Spleen (tissue), 7 donors: ENCODE measurements at regions not wholly inside any gene's neighbourhood (a gene's known extent, or its start where the extent isn't known, plus 50 kb on each side); places are given as distances from the start of the nearest gene placed in this dataset.

Source experiments
- POLR2A ChIP-seq, 3 donors: fragments of 450-650 bp; IDR thresholded peaks; one replicate each; pipeline ENCODE4 v1.5.1; 2017; ENCODE audit warnings: antibody characterized with exemption in 3 of 3, mild to moderate bottlenecking in 1 of 3
- POLR2AphosphoS5 ChIP-seq, 3 donors: sonication (generic); formaldehyde crosslinking; IDR thresholded peaks; one replicate each; pipeline ENCODE4 v1.5.1; 2017; ENCODE audit warnings: antibody characterized with exemption in 3 of 3
- TF ChIP-seq, protein P1 (sequence below), 11 experiments: fragments of 200-600 bp in 7 of 11; fragments of 450-650 bp in 4 of 11; sonication (generic) in 4 of 11; IDR thresholded peaks in 8 of 11; conservative IDR thresholded peaks in 3 of 11; 1 replicate in 7 of 11; 2 replicates in 4 of 11; pipeline versions ENCODE4 v1.4.0 to v1.8.0; 2016 to 2021; ENCODE audit warnings: antibody characterized with exemption in 11 of 11, inconsistent platforms in 4 of 11, mild to moderate bottlenecking in 1 of 11
- donor health status: DM: no; HTN: no; CAD: no; lungs with moderate emphysema.
- donor health status: DM: no; HTN: no; CAD: no.
- donor health status: DM: no; HTN: no; CAD: no.

DNA sequence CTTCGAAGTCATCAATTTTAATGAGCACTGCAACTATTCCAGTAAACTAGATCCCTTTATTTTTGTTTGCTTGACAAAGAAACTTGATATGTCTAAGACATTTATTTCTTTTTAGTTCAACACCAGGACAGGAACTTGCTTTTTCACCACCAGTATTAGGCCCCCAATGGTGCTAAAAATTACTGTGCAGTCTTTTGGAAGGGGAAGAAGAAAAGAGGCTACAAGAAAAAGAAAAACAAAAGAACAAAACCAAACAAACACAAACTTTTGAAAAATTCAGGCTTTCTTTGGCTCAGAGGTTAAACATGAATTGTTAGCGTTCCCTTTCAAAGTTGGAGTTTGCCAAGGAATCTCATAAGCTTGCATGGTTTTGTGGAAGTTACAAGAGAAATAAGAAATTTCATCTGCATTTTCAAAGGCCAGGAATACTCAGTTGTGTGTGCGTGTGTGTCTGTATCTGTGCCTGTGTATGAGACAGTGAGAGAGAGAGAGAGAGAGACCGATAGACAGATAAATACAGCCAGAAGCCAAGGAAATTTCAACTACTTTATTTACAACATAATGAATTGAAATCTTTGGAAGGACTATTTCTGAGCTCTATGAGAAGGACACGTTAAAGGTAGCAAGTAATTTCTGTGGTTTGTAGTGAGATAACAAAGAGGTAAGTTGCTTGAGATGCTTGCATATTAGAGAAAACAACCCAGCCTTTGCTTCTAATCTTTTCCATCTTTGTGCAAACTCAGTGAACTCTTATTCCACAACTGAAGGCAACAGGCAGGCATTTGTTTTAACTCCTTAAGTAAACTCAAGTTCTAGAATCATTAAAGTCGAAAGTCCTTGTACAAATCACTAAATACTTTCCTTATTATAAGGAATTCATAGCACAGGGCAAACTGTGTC lies 171.0 kb upstream of the CITED2 start:
- TF ChIP-seq POLR2A (IDR thresholded peaks at IDR 0.05) = no peak
- TF ChIP-seq, protein P1, sequence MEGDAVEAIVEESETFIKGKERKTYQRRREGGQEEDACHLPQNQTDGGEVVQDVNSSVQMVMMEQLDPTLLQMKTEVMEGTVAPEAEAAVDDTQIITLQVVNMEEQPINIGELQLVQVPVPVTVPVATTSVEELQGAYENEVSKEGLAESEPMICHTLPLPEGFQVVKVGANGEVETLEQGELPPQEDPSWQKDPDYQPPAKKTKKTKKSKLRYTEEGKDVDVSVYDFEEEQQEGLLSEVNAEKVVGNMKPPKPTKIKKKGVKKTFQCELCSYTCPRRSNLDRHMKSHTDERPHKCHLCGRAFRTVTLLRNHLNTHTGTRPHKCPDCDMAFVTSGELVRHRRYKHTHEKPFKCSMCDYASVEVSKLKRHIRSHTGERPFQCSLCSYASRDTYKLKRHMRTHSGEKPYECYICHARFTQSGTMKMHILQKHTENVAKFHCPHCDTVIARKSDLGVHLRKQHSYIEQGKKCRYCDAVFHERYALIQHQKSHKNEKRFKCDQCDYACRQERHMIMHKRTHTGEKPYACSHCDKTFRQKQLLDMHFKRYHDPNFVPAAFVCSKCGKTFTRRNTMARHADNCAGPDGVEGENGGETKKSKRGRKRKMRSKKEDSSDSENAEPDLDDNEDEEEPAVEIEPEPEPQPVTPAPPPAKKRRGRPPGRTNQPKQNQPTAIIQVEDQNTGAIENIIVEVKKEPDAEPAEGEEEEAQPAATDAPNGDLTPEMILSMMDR (IDR thresholded peaks at IDR 0.05 in 8 of 11, conservative IDR thresholded peaks at IDR 0.05 in 3 of 11) = no peak
- no peak for TF ChIP-seq POLR2AphosphoS5 (IDR thresholded peaks at IDR 0.05)
